Tibial artery (tissue), 4 donors: ENCODE measurements at regions not wholly inside any gene's neighbourhood (a gene's known extent, or its start where the extent isn't known, plus 50 kb on each side); places are given as distances from the start of the nearest gene placed in this dataset.
"Not testable (repeated sequence)": the region's sequence is repeated elsewhere in the genome, so short reads cannot be mapped to it uniquely, and the experiment has no call there.

ENCODE experiments used
- DNase-seq, 2 donors: peaks; one replicate each; pipeline ENCODE4 v3.0.0-alpha.2; 2019
- H3K27ac ChIP-seq, 2 donors: fragments of 200-600 bp; sonication (generic) in 1 of 2; 1 replicate in 1 of 2; 2 replicates in 1 of 2; pipeline ENCODE4 v1.5.1; 2018 to 2019; ENCODE audit warnings: mild to moderate bottlenecking in 1 of 2
- H3K27me3 ChIP-seq, 2 donors: fragments of 200-600 bp; sonication (generic) in 1 of 2; one replicate each; pipeline versions ENCODE4 v1.5.1 to v1.6.0; 2016 to 2019
- H3K36me3 ChIP-seq, 3 donors: fragments of 200-600 bp; sonication (generic) in 2 of 3; one replicate each; pipeline ENCODE4 v1.5.1; 2016 to 2019; ENCODE audit warnings: mild to moderate bottlenecking in 2 of 3
- H3K4me1 ChIP-seq, 4 donors: fragments of 200-600 bp; sonication (generic) in 2 of 4; 1 replicate in 3 of 4; 2 replicates in 1 of 4; pipeline ENCODE4 v1.5.1; 2016 to 2019
- H3K4me3 ChIP-seq, 2 donors: fragments of 200-600 bp; sonication (generic) in 1 of 2; 1 replicate in 1 of 2; 2 replicates in 1 of 2; pipeline ENCODE4 v1.5.1; 2018 to 2019; ENCODE audit warnings: mild to moderate bottlenecking in 2 of 2
- H3K9me3 ChIP-seq, 3 donors: fragments of 200-600 bp; sonication (generic) in 1 of 3; one replicate each; pipeline ENCODE4 v1.5.1; 2016 to 2019
- intact Hi-C: fragments of 100-400 bp; cut with DNase I; formaldehyde crosslinking; loops from one replicate; pipeline ENCODE4 v1.15.0; 2023; ENCODE audit warnings: low total_unique reads

DNA sequence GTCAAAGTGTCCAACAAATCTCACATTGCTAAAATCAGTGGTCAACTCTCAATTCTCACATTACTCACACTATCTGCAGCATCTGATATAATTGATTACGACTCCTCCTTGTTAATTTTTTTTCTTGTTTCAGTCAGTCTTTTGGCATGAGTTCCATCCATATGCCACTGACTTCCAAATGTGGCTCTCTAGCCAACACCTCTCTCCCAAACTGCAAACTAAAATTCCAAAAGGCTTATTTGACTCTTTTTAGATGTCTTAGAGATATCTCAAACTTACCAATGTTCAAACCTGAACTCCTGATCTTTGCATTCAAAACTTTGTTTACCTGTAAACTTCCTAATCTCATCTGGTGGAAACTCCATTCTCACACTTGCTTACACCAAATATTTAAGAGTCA is 162.1 kb upstream of the ZNF658 start:
- not testable (repeated sequence) for H3K4me3 ChIP-seq

DNA sequence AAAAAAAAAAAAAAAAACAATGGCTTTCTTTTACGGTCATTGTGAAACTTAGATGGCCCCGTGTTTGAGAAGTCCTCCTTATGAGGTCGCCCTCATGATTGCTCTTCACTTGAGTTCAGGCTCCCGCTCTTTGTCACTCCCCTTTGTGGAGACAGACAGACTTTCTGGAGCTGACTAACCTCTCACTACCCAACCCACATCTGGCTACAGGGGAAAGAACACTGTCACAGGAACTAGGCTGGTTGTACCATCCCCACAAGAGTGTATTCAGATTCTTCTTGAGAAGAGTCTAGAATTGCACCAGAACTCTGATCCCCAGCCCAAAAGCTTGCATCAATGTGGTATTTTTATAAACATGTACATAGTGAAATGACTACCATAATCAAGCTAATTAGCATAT is 160.4 kb upstream of the ZNF658 start:
- DNase-seq, intact Hi-C loops, H3K4me1 ChIP-seq, H3K27me3 ChIP-seq, H3K4me3 ChIP-seq, H3K9me3 ChIP-seq, H3K27ac ChIP-seq, H3K36me3 ChIP-seq: not testable (repeated sequence)

More for the DNA sequence above, 162.1 kb upstream of the ZNF658 start:
- intact Hi-C loops, H3K36me3 ChIP-seq, H3K9me3 ChIP-seq, H3K27ac ChIP-seq, H3K27me3 ChIP-seq, DNase-seq, H3K4me1 ChIP-seq: not testable (repeated sequence)

DNA sequence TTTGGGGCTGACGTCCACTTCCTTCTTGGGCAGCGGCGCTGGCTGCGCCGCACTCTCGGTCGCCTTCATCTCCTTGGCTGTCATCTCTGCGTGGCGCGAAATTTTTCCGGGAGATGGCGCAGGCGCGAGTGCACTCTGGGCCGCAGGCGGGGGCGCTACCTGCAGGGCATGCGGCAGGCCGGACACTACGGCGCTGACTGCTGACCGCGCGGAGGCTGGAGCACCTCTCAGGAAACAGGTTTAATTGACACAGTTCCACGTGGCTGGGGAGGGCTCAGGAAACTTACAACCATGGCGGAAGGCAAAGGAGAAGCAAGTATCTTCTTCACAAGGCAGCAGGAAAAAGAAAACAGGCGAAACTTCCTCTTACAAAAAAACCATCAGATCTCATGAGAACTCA is 154.7 kb upstream of the ZNF658 start:
- intact Hi-C loops, H3K36me3 ChIP-seq, H3K4me3 ChIP-seq, H3K9me3 ChIP-seq, H3K27me3 ChIP-seq, H3K4me1 ChIP-seq, H3K27ac ChIP-seq: not testable (repeated sequence)
- peak in 1 of 2 donors; percentile 11 for DNase-seq

DNA sequence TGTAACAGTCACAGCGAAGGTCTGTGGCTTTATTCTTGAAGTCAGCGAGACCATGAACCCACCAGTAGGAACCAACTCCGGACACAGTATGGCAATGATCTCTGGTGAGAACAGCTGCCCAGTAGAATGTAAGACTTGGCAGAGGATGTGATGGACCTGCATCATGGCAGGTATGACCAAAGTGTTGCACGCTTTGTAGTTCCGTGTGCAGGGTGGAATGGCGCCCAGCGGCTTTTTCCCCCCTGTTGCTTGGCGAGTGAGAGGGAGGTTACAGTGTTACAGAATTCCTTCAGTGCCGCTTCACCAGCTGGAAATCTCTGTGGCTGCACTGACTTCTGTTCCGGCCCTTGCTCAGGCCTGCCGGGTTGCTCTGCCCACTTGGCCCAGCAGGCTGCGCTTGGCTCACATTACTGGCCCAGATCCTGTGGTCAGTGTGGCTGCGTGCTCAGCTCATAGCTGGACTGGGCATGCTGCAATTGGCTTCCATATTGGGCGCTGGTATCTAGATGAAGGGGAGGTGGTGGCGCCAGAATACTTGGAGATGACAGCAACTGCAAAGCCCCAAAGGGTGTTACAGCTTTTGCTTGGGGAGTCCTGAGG is 148.1 kb upstream of the ZNF658 start:
- H3K36me3 ChIP-seq, H3K27ac ChIP-seq, intact Hi-C loops, H3K4me3 ChIP-seq, H3K4me1 ChIP-seq, H3K27me3 ChIP-seq, DNase-seq, H3K9me3 ChIP-seq: not testable (repeated sequence)

DNA sequence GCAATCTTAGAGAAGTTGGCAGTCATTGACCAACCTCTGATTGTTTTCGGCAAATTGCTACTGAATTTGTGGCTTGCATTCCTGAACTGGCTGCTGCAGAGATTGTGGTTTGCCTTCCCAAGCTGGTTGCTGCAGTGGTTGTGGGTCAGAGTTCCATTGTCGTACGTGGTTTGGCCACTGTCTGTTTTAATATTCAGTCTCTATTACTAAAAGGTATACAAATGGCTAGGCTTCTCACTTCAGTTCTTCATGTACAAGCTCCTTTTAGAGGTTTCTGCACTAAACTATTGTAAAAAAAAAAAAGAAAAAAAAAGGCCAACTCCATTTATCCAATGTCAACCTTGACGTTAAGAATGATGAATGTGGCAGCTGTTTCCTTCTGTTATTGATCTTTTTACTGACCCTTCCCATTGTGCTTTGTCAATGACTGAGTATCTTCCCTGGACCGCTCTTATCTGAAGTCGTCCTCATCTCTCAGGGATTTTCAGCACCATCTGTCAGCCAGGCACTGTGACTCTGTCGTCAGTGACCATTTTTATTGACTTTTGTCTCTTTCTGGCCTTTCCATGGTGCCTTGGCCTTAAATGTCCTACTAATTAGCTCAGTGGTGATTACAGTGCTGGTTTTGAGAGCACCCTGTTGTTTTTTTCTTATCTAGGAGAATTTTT is 140.6 kb upstream of the ZNF658 start:
- DNase-seq, intact Hi-C loops: not testable (repeated sequence)

DNA sequence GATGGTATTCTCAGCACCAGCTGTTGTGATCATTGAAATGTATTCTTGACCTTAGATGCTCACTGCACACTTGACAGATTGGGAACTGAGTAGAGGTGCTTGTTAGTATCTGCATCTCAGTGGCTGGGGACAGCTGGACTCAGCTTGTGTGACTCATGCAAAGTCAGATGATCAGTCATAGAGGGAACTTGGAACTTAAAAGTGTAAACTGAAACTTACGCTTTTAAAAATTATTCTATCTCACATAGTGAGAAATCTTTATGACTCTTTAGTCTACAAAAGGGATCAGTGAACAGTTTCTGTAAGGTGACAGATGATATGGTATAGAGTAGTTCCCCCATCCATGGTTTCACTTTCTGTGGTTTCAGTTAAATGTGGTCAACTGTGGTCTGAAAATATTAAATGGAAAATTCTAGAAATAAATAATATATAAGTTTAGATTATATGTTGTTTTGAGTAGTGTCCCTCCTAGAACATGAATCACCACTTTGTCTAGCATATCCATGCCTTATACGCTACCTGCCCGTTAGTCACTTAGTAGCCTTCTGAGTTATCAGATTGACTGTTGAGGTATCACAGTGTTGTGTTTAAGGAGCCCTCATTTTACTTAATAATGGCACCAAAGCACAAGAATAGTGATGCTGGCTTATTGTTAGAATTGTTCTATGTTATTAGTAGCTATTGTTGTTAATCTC is 135.6 kb upstream of the ZNF658 start:
- DNase-seq, H3K27ac ChIP-seq, H3K36me3 ChIP-seq, H3K9me3 ChIP-seq, H3K4me1 ChIP-seq, H3K4me3 ChIP-seq, intact Hi-C loops, H3K27me3 ChIP-seq: not testable (repeated sequence)

More for the DNA sequence above, 140.6 kb upstream of the ZNF658 start:
- not testable (repeated sequence) for H3K4me3 ChIP-seq, H3K36me3 ChIP-seq, H3K9me3 ChIP-seq, H3K27ac ChIP-seq, H3K4me1 ChIP-seq, H3K27me3 ChIP-seq

DNA sequence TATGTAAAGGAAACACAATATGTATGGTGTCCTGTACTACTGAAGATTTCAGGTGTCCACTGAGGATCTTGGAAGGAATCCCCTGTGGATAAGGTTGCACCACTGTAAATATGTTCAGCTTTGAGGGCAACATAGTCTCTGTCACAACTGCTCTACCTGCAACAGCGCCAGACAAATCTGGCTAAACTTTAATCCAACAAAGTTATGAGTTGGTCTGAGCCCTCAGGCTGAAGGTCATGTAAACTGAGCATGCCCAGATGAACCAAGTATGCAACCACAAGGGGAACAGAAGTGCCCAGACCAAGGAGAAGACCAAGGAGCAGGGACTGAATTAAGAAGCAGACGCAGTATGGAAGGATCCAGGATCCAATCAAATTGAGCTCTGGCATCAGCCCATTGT is 135.0 kb upstream of the ZNF658 start:
- intact Hi-C loops, H3K4me1 ChIP-seq, H3K27ac ChIP-seq, H3K9me3 ChIP-seq, H3K27me3 ChIP-seq, H3K36me3 ChIP-seq, DNase-seq, H3K4me3 ChIP-seq: not testable (repeated sequence)

DNA sequence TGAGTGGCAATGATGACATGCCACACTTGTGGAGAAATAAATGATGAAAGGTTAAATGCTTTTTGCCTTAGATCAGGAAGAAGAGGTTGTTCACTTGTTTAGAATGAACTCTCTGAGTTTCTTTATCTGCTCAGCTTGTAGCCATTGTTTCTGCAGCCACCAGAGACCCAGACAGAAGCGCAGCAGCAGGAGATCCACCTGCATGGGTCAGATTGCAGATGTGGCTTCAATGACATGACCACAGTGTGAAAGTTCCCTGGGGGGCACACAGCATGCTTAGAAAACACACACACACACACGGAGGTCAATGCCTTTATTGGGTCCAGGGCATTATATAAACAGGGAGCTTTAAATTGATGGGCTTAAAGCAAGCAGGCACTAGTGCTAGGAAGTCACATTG is 129.0 kb upstream of the ZNF658 start:
- H3K4me1 ChIP-seq, H3K4me3 ChIP-seq, H3K36me3 ChIP-seq, H3K27me3 ChIP-seq, intact Hi-C loops, DNase-seq, H3K9me3 ChIP-seq, H3K27ac ChIP-seq: not testable (repeated sequence)

DNA sequence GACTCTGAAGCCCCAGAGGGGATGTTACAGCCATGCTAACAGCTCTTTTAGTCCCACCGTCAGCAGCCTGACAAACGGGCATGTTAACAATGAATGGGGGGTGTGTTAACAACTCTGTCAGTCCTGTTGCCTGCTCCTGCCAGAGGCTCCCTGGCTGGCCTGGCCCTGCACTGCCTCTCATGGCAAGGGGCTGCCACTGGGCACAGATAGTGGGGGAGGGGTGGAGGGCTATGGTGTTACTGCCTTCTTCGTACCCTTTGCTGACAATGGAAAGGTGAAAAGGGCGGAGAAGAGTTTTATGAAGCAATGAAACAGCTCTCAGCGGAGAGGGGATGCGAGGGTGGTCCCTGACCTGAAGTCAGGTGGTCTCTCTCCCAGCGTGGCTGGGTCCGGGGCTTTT is 125.9 kb upstream of the ZNF658 start:
- H3K9me3 ChIP-seq, DNase-seq, H3K4me3 ChIP-seq, H3K27me3 ChIP-seq, H3K36me3 ChIP-seq, intact Hi-C loops, H3K4me1 ChIP-seq, H3K27ac ChIP-seq: not testable (repeated sequence)

DNA sequence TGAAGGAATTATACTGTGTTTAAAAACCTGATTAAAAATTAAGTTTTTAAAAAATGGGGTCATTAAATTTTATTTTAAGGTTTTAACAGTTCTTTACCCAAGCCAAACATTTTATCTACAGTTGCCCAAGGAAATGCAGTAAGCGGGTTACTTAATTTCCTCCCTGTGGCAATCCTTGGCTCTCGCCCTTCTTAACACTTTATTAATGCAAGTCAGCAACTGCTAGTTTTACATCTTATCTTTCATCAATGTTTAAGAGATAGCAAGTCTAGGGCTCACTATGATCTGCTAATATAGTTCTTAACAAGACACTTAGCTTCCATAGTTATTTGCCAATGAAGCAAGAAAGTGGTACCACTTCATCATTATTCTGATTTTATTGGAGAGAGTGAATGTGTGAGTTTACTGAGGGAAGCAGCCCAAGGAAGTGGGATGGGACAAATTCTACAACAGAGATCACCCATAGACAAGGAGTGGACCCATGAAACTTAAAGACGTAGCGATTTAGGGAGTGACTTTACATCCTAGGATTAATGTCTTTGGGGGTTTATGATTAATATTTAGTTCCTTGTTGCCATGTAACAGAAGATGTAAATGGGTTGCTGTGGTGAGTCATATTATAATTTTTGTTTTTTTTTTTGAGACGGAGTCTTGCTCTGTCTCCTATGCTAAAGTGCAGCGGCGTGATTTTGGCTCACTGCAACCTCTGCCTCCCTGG is 120.4 kb upstream of the ZNF658 start:
- H3K9me3 ChIP-seq, H3K36me3 ChIP-seq, H3K4me3 ChIP-seq, H3K27ac ChIP-seq, H3K27me3 ChIP-seq, DNase-seq, intact Hi-C loops, H3K4me1 ChIP-seq: not testable (repeated sequence)

DNA sequence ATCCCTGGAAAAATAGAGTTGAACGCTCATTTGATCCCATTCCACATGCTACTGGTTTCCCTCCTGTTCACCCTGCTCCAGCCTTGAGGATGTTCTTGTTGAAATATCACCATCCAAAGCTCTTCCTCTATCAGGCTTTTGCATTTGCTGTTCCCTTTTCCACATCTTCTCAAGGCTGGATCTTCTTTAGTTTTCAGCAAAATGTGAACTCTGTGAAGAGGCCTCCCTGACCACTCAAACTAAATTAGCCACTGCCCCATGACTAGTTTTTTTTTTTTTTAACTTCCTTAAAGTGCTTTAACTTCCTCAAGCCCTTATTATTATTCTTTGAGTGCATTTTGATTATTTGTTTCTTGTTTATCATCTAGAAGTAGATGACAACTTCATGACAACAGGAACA is 119.3 kb upstream of the ZNF658 start:
- H3K9me3 ChIP-seq, H3K4me3 ChIP-seq, H3K27me3 ChIP-seq, H3K36me3 ChIP-seq, H3K27ac ChIP-seq, DNase-seq, H3K4me1 ChIP-seq, intact Hi-C loops: not testable (repeated sequence)

DNA sequence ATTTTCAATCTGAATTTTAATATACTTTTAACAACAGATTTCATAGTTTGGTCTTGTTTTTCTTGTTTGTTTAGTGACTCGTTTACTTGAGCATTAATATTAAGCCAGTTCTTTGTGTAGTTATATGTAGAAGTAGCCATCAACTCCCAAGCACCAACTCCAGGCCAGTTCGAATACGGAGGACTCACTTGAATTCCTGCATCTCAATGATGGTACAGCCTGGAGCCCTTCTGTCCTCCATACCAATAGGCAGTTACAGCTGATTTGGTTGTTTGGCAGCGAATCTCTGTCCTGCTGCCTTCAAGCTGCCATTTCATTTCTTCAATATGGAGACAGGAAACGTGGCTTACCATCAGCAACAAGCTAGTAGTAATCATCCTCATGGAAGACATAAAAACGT is 118.5 kb upstream of the ZNF658 start:
- H3K4me1 ChIP-seq, intact Hi-C loops, DNase-seq, H3K4me3 ChIP-seq, H3K27ac ChIP-seq, H3K36me3 ChIP-seq, H3K9me3 ChIP-seq, H3K27me3 ChIP-seq: not testable (repeated sequence)

DNA sequence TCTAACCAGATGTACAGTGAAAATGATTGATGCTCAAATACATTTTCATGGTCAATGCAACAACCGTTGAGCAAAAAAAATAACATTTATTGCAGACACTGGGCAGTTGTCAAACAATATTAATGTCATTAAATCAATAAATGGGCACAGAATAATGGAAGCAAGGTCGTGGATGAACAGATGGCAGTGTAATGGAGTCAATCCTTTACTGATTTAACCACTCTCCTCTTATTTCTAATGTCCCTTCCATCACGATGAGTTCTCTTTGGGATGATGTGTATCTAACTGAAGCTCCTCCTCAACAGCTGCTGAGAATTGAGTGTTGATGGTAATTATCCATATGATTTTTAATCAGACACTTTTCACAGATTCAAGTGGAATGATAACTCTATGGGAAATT is 114.9 kb upstream of the ZNF658 start:
- DNase-seq, H3K4me3 ChIP-seq, H3K27me3 ChIP-seq, H3K27ac ChIP-seq, intact Hi-C loops, H3K36me3 ChIP-seq, H3K9me3 ChIP-seq, H3K4me1 ChIP-seq: not testable (repeated sequence)

DNA sequence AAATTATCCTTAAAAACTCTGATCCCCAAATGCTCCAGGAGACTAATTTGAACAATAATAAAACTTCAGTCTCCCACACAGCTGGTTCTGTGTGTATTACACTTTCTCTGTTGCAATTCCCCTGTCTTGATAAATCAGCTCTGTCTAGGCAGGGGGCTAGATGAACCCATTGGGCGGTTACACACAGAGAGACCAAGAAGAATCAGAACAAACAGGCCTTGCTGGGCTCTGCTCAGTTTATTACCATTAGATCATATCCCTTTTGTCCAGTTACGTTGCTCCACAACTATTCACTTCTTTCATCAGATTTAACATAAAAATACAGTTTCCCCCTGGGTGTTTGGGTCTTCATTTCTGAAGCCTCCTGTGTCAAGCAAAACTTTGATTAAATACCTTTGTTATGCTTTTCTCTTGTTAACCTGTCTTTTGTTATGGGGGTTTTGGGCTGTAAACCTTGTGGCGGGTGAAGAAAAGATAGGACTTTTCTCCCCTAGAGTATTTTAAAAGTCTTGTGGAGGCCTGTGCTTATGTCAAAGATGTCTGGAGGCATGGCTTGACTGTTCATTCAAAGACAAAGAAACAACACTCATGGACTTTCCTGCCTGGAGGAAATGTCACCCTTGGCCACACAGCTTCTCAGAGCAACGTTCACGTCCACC is 109.3 kb upstream of the ZNF658 start:
- intact Hi-C loops, H3K27me3 ChIP-seq, H3K36me3 ChIP-seq, H3K4me1 ChIP-seq, H3K27ac ChIP-seq, H3K4me3 ChIP-seq, DNase-seq, H3K9me3 ChIP-seq: not testable (repeated sequence)
